ENCODE measurements at regions not wholly inside any gene's neighbourhood (a gene's known extent, or its start where the extent isn't known, plus 50 kb on each side); places are given as distances from the start of the nearest gene placed in this dataset.

DNA sequence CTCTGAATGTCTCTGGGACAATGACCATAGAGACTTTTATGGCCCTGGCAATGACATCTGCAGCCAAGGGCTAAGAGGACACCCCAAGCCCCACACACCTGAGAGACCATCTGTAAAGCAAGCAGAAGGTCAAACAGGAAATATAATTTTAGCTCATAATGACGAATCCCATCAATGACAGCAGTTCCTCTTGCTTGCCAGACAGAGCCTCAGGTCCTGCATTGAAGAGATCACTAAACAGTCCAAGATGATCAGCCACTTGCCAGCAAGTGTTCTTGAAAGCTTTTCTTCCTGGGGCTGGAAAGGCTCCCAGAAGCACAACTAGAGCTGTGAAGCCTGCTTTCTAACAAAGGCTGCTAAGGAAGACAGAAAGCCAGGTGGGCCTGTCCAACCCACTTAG is 993.7 kb upstream of the AUTS2 start:
- Histone ChIP-seq H3K27me3 (ENCODE audit: control insufficient read depth, insufficient read depth, low read length) (no peaks in the 10 kb centered on the region), H3K27ac (ENCODE audit: low read length) (no peak overlapping the region), H3K4me3 (ENCODE audit: low read length) (no peak overlapping the region), H3K36me3 (ENCODE audit: control insufficient read depth, insufficient read depth, low read length) (no peaks in the 10 kb centered on the region), H3K9me3 (ENCODE audit: control insufficient read depth, insufficient read depth, low read length) (peaks cover 3% of the 10 kb centered on the region), H3K4me1 (ENCODE audit: control insufficient read depth, insufficient read depth, low read length) (no peaks in the 10 kb centered on the region)
- Mint-ChIP-seq H3K4me1 (no peaks in the 10 kb centered on the region), H3K36me3 (no peaks in the 10 kb centered on the region), H3K27me3 (ENCODE audit: low read depth in 2 of 2) (no peaks in the 10 kb centered on the region), H3K9me3 (peaks cover 18 to 23% of the 10 kb centered on the region in 2 donors), H3K4me3 (no peak overlapping the region), H3K27ac (no peak overlapping the region)
- intact Hi-C loops (cut with micrococcal nuclease): no loop called here
- 12% methylated on average over 1 of the region's 1 CpG for WGBS (ENCODE audit: insufficient coverage)
- DNase-seq: no peak
- TF ChIP-seq CTCF (IDR thresholded peaks at IDR 0.05): no peak
- ATAC-seq: no peak

DNA sequence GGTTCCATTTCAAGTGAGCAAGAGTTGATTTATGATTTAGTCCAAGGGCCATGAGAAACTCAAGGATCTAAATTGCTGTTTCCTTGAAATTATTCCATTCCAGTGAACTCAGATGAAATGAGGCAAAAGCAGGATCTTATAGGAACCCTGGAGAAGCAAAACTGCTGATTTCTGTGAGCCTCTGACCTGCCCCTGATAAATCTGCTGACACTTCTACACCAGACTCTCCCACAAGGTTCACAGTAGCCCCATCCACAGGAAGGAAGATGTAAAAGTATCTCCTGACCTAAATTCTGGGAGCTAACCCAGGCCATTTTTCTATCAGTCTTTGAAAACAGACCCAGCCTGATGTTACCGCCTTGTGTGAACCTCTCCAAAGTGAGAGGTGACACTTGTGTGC is 987.6 kb upstream of the AUTS2 start:
- Histone ChIP-seq H3K36me3 (ENCODE audit: control insufficient read depth, insufficient read depth, low read length) (no peaks in the 10 kb centered on the region), H3K27ac (ENCODE audit: low read length) (no peak overlapping the region), H3K4me3 (ENCODE audit: low read length) (no peak overlapping the region), H3K9me3 (ENCODE audit: control insufficient read depth, insufficient read depth, low read length) (peaks cover 8% of the 10 kb centered on the region), H3K27me3 (ENCODE audit: control insufficient read depth, insufficient read depth, low read length) (no peaks in the 10 kb centered on the region), H3K4me1 (ENCODE audit: control insufficient read depth, insufficient read depth, low read length) (no peaks in the 10 kb centered on the region)
- intact Hi-C loops (cut with micrococcal nuclease): no loop called here
- no peak for TF ChIP-seq CTCF (IDR thresholded peaks at IDR 0.05)
- H3K4me3 Mint-ChIP-seq: no peak overlapping the region
- H3K4me1 Mint-ChIP-seq: no peaks in the 10 kb centered on the region
- 89% methylated on average over 1 of the region's 1 CpG for WGBS (ENCODE audit: insufficient coverage)
- H3K36me3 Mint-ChIP-seq: no peaks in the 10 kb centered on the region
- DNase-seq: no peak
- ATAC-seq: no peak
- no peak overlapping the region for H3K27ac Mint-ChIP-seq
- H3K27me3 Mint-ChIP-seq (ENCODE audit: low read depth in 2 of 2): no peaks in the 10 kb centered on the region
- peaks cover 18 to 31% of the 10 kb centered on the region in 2 donors for H3K9me3 Mint-ChIP-seq

DNA sequence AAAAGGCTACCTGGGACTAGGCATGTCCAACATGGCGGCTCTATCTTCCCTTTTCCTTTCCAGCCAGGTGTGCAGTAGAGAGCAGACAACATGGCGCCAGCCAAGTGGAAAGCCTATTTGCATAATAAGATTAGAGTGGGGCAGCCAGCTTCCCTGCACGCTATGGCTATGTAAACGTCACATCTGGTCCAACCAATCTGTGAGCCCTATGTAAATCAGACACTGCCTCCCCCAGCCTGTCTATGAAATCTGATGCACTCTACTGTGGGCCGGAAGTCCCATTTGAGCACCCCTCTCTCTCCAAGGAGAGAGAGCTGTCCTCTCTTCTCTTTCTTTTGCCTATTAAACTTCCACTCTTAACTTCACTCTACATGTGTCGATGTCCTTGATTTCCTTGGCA is 984.9 kb upstream of the AUTS2 start:
- Mint-ChIP-seq H3K27ac (no peak overlapping the region), H3K36me3 (no peaks in the 10 kb centered on the region), H3K27me3 (ENCODE audit: low read depth in 2 of 2) (no peaks in the 10 kb centered on the region), H3K9me3 (peaks cover 19 to 31% of the 10 kb centered on the region in 2 donors), H3K4me3 (no peak overlapping the region), H3K4me1 (no peaks in the 10 kb centered on the region)
- no peak overlapping the region for H3K4me3 ChIP-seq (ENCODE audit: low read length)
- H3K27ac ChIP-seq (ENCODE audit: low read length): no peak overlapping the region
- H3K4me1 ChIP-seq (ENCODE audit: control insufficient read depth, insufficient read depth, low read length): no peaks in the 10 kb centered on the region
- H3K9me3 ChIP-seq (ENCODE audit: control insufficient read depth, insufficient read depth, low read length): peaks cover 4% of the 10 kb centered on the region
- intact Hi-C loops (cut with micrococcal nuclease): no loop called here
- no peaks in the 10 kb centered on the region for H3K36me3 ChIP-seq (ENCODE audit: control insufficient read depth, insufficient read depth, low read length)
- ATAC-seq (no peak), DNase-seq (no peak)
- H3K27me3 ChIP-seq (ENCODE audit: control insufficient read depth, insufficient read depth, low read length): no peaks in the 10 kb centered on the region
- TF ChIP-seq CTCF (IDR thresholded peaks at IDR 0.05): no peak
- 64% methylated on average over 5 of the region's 6 CpGs for WGBS (ENCODE audit: insufficient coverage)

- Mint-ChIP-seq H3K4me3 (no peak overlapping the region), H3K27me3 (ENCODE audit: low read depth in 2 of 2) (no peaks in the 10 kb centered on the region), H3K27ac (no peak overlapping the region)
Observed at GRCh38 chr7:68613897-68614296, 984.4 kb upstream of the AUTS2 start.

More at GRCh38 chr7:68613897-68614296, 984.4 kb upstream of the AUTS2 start:
- Mint-ChIP-seq H3K36me3 (no peaks in the 10 kb centered on the region), H3K4me1 (no peaks in the 10 kb centered on the region), H3K9me3 (peaks cover 18 to 31% of the 10 kb centered on the region in 2 donors)
- Histone ChIP-seq H3K36me3 (ENCODE audit: control insufficient read depth, insufficient read depth, low read length) (no peaks in the 10 kb centered on the region), H3K4me3 (ENCODE audit: low read length) (no peak overlapping the region), H3K27me3 (ENCODE audit: control insufficient read depth, insufficient read depth, low read length) (no peaks in the 10 kb centered on the region), H3K27ac (ENCODE audit: low read length) (no peak overlapping the region), H3K9me3 (ENCODE audit: control insufficient read depth, insufficient read depth, low read length) (peaks cover 4% of the 10 kb centered on the region), H3K4me1 (ENCODE audit: control insufficient read depth, insufficient read depth, low read length) (no peaks in the 10 kb centered on the region)
- intact Hi-C loops (cut with micrococcal nuclease): no loop called here
- DNase-seq: no peak
- TF ChIP-seq CTCF (IDR thresholded peaks at IDR 0.05): no peak
- ATAC-seq: no peak
- 6% methylated on average over 3 of the region's 4 CpGs for WGBS (ENCODE audit: insufficient coverage)

Data from natural killer cell (primary cell).